NT2/D1 (cell line): ENCODE measurements at regions not wholly inside any gene's neighbourhood (a gene's known extent, or its start where the extent isn't known, plus 50 kb on each side); places are given as distances from the start of the nearest gene placed in this dataset.

Experiments used
- SUZ12 ChIP-seq: IDR thresholded peaks from 2 replicates; pipeline ENCODE4 v1.6.1; 2011; ENCODE audit not compliant: insufficient read length, insufficient read depth; ENCODE audit errors: extremely low read depth
- YY1 ChIP-seq: IDR thresholded peaks from 2 replicates; pipeline ENCODE4 v1.6.1; 2011; ENCODE audit not compliant: insufficient read length, insufficient read depth

- TF ChIP-seq YY1: no peak
- no peak for TF ChIP-seq SUZ12
Measured at GRCh38 chr17:72354071-72354470, 233.3 kb downstream of the SOX9 start.
